GM21360 (cell line): ENCODE measurements at regions not wholly inside any gene's neighbourhood (a gene's known extent, or its start where the extent isn't known, plus 50 kb on each side); places are given as distances from the start of the nearest gene placed in this dataset.
"Not testable (repeated sequence)": the region's sequence is repeated elsewhere in the genome, so short reads cannot be mapped to it uniquely, and the experiment has no call there.

Experiments used
- ATAC-seq: cut with Tn5 transposase; IDR thresholded peaks from one replicate; pipeline ENCODE4 v1.9.1; 2021; ENCODE audit warnings: mild to moderate bottlenecking, moderate library complexity; ENCODE audit not compliant: unreplicated experiment

- no peak for ATAC-seq
Observed at GRCh38 chr2:183892315-183892941, 705.9 kb upstream of the ZNF804A start.

GRCh38 chr2:183898641-183899040 lies 699.7 kb upstream of the ZNF804A start:
- no peak for ATAC-seq

GRCh38 chr2:183901931-183902330 lies 696.4 kb upstream of the ZNF804A start:
- ATAC-seq: no peak

GRCh38 chr2:183903026-183903425 lies 695.3 kb upstream of the ZNF804A start:
- no peak for ATAC-seq

- ATAC-seq: not testable (repeated sequence)
Observed at GRCh38 chr2:183916041-183916440, 682.3 kb upstream of the ZNF804A start.

- no peak for ATAC-seq
Observed at GRCh38 chr2:183919167-183919566, 679.2 kb upstream of the ZNF804A start.

GRCh38 chr2:183919926-183920325 lies 678.4 kb upstream of the ZNF804A start:
- ATAC-seq: no peak

GRCh38 chr2:183925281-183925680 lies 673.0 kb upstream of the ZNF804A start:
- no peak for ATAC-seq

GRCh38 chr2:183926433-183926832 lies 671.9 kb upstream of the ZNF804A start:
- no peak for ATAC-seq

- no peak for ATAC-seq
Observed at GRCh38 chr2:183927406-183928325, 670.7 kb upstream of the ZNF804A start.

- ATAC-seq: no peak
Observed at GRCh38 chr2:183935005-183935404, 663.3 kb upstream of the ZNF804A start.

GRCh38 chr2:183937220-183937619 lies 661.1 kb upstream of the ZNF804A start:
- no peak for ATAC-seq

GRCh38 chr2:183946193-183946592 lies 652.1 kb upstream of the ZNF804A start:
- no peak for ATAC-seq

GRCh38 chr2:183948861-183949260 lies 649.5 kb upstream of the ZNF804A start:
- no peak for ATAC-seq

GRCh38 chr2:183950673-183951072 lies 647.7 kb upstream of the ZNF804A start:
- ATAC-seq: no peak

- no peak for ATAC-seq
Observed at GRCh38 chr2:183951630-183952029, 646.7 kb upstream of the ZNF804A start.

GRCh38 chr2:183952741-183953140 lies 645.6 kb upstream of the ZNF804A start:
- no peak for ATAC-seq

GRCh38 chr2:183963609-183964008 lies 634.7 kb upstream of the ZNF804A start:
- no peak for ATAC-seq

- ATAC-seq: no peak
Observed at GRCh38 chr2:183964565-183964964, 633.8 kb upstream of the ZNF804A start.

- peak; percentile 98 for ATAC-seq
Observed at GRCh38 chr2:183967756-183968155, 630.6 kb upstream of the ZNF804A start.

GRCh38 chr2:183975676-183976075 lies 622.7 kb upstream of the ZNF804A start:
- ATAC-seq: not testable (repeated sequence)

GRCh38 chr2:183984871-183985270 lies 613.5 kb upstream of the ZNF804A start:
- no peak for ATAC-seq
